GM18951 (cell line): ENCODE measurements at regions not wholly inside any gene's neighbourhood (a gene's known extent, or its start where the extent isn't known, plus 50 kb on each side); places are given as distances from the start of the nearest gene placed in this dataset.

Source experiments
- POLR2A ChIP-seq: IDR thresholded peaks from 4 replicates; pipeline ENCODE4 v1.6.1; 2011; ENCODE audit warnings: mild to moderate bottlenecking; ENCODE audit not compliant: insufficient read length, insufficient read depth; ENCODE audit errors: extremely low read depth
- in situ Hi-C: fragments of 300-500 bp; cut with MboI; formaldehyde crosslinking; loops from one replicate; pipeline ENCODE4 v1.12.0; 2022; ENCODE audit warnings: low sequenced_read_pairs, mixed read lengths, inconsistent platforms; ENCODE audit not compliant: unreplicated experiment

- in situ Hi-C loops = no loop called here
These were observed 134.9 kb downstream of the KCTD12 start for GRCh38 chr13:76751278-76751677.

DNA sequence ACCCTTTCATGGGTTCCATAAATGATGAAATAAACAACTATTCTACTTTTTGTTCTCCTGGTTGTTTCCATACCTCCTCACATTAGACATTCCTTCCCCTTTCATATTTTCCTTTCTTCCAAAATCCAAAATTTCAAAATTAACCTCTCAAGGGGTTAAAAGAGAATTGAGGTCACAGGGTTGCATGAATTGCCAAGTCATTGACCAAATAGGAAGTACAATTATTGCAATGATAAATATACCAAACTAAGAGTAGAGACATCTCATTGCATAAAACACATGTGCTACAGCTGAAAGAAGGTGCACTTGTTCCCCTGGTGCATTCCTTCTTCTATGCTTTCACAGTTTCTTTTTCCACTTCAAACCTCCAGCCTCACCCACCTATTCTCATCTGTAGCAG, 136.1 kb downstream of the KCTD12 start:
- in situ Hi-C loops = no loop called here
- no peak for TF ChIP-seq POLR2A

More at GRCh38 chr13:76751278-76751677, 134.9 kb downstream of the KCTD12 start:
- no peak for TF ChIP-seq POLR2A

- in situ Hi-C loops = no loop called here
- no peak for TF ChIP-seq POLR2A
These were observed 140.7 kb downstream of the KCTD12 start for GRCh38 chr13:76745261-76746200.

DNA sequence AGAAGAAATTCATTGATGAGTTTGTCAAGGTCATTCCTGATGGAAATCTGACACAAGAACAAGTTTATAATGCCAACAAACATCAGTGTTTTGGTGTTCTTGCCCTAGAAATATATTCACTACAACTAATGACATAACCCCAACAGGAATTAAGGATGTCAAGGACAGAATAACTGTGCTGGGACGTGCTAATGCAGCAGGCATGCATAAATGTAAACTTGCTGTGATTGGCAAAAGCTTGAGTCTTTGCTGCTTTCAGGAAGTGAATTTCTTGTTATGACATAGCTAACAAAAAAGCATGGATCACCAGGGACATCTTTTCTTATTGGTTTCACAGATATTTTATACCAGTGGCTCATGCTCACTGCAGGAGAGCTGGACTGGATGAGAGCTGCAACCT, 144.6 kb downstream of the KCTD12 start:
- in situ Hi-C loops = no loop called here
- TF ChIP-seq POLR2A = no peak

DNA sequence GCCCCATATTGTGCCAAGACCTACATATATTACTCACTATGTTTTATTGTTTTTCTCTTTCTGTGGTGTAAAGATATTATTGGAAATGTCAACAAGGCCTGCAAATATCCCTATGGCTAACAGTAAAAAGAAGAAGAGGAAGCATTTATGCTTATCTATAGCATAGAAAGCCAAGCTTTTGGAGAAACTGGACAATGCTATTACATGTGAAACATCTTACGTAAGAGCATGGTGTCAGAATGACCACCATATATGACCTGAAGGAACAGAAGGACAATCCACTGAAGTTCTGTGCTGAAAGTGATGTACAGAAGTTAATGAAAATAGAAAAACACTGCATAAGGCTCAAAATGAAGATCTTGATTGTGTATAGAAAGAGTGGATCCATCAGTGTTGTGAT, 145.2 kb downstream of the KCTD12 start:
- TF ChIP-seq POLR2A = no peak
- in situ Hi-C loops = no loop called here

- in situ Hi-C loops = no loop called here
- no peak for TF ChIP-seq POLR2A
These were observed 147.6 kb downstream of the KCTD12 start for GRCh38 chr13:76738616-76739015.

DNA sequence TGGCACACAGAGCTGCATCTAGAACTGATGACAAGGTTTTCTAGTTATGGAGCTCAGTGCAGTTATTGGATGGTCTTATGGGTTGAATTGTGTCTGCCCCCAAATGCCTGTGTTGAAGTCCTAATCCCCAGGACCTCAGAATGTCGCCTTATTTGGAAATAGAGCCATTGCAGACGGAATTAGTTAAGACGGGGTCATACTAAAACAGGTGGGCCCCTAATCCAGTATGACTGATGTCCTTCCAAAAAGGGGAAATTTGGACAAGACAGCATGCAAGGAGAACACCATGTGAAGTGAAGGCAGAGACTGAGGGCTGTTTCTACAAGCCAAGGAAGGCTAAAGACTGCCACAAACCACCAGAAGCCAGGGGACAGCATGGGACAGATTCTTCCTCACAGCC, 148.7 kb downstream of the KCTD12 start:
- no peak for TF ChIP-seq POLR2A
- in situ Hi-C loops = no loop called here

DNA sequence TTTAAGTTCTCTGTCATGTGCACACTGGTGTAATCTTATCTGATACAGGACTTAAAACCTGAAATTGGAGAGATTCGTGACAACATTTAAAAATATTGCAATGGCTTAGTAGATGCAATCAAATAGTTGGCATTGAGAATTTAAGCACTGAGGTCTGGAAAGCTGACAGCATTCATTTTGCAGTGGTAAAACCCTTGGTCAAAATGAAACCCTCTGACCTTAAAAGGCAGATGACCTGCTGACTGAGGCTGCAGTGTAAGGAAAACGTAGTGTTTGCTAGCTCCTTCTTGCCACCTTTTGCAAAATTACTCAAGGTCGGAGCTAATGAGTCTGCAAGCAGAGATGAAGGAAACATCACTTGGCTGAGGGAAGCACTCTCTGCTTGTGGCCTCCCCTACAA, 150.6 kb downstream of the KCTD12 start:
- in situ Hi-C loops = no loop called here
- TF ChIP-seq POLR2A = no peak

DNA sequence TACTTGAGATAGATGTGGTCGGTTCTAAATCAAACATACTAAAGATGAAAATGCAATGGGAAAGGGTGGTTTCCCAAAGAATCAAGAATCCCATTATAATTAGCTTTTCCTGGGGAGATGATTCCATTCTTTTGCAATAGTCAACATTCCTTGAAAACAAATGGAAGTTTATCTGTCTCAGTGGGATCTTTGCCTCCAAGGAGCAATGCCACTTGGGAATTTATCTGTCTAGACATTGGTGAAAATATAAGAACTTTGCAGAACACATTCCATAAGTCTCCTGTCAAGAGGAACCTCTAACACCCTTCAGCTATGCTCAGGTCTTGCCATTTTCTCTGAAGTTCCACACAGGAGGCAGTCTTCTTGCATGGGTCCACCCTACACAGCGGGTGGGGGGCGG, 152.5 kb downstream of the KCTD12 start:
- no peak for TF ChIP-seq POLR2A
- in situ Hi-C loops = no loop called here

DNA sequence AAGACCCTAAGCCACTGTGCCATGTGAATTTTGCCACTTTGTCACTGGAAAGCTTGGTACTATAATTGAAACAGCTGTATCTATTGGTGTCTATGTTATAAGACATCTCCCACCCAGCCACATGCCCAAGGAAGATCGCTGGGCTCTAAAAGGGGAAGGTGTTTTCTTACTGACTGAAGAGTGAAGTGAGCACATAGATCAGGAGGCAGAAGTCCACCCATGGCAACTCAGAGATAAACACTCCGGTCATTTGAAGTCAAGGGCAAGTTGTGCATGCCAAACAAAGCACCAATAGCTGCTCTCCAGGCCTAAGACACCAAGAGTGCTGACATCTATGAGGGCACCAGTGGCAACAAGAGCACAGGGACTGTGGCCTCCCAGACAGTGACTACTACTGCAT, 153.8 kb downstream of the KCTD12 start:
- in situ Hi-C loops = no loop called here
- no peak for TF ChIP-seq POLR2A

DNA sequence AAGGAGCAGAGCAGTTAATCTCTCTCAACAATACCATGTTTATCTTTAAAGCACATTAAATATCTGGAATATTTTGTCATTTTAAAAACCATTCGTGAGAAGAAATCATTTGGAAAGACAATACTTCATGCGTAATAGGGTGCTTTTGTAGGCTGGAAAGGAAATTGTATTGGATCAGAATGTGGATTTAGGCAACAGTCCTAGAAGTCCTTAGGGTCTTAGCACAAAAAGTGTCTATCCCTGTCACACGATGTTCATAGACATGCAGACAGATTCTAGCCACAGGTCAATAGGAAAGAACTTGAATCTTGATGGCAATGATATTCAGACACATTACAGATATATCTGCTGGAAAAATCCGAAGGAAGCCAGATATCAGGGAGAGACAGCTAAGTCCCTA, 156.0 kb downstream of the KCTD12 start:
- in situ Hi-C loops = no loop called here
- TF ChIP-seq POLR2A = no peak

GRCh38 chr13:76729691-76730090, 156.5 kb downstream of the KCTD12 start:
- in situ Hi-C loops = no loop called here
- TF ChIP-seq POLR2A = no peak

DNA sequence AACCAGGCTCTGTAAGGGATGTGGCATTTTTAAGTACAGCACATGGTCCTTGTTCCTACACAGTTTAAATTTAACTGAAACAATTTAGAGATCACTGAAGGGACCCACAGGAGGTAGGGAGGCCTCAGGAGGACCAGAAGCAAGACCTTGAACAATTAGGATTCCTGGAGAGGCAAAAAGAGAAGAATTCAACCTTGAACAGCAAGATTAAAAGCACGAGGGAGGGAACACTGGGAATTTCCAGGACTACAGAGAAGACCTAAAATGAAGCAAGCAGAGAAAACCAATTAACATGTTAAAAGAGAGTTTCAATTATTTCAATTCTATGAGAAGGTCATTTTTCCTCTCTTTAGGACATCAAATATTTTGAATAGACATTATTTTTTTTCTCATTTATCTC, 160.3 kb downstream of the KCTD12 start:
- in situ Hi-C loops = no loop called here
- TF ChIP-seq POLR2A = no peak

GRCh38 chr13:76725211-76725610, 161.0 kb downstream of the KCTD12 start:
- no peak for TF ChIP-seq POLR2A
- in situ Hi-C loops = no loop called here
